ENCODE measurements at regions not wholly inside any gene's neighbourhood (a gene's known extent, or its start where the extent isn't known, plus 50 kb on each side); places are given as distances from the start of the nearest gene placed in this dataset.
"Not testable (repeated sequence)": the region's sequence is repeated elsewhere in the genome, so short reads cannot be mapped to it uniquely, and the experiment has no call there.

DNA sequence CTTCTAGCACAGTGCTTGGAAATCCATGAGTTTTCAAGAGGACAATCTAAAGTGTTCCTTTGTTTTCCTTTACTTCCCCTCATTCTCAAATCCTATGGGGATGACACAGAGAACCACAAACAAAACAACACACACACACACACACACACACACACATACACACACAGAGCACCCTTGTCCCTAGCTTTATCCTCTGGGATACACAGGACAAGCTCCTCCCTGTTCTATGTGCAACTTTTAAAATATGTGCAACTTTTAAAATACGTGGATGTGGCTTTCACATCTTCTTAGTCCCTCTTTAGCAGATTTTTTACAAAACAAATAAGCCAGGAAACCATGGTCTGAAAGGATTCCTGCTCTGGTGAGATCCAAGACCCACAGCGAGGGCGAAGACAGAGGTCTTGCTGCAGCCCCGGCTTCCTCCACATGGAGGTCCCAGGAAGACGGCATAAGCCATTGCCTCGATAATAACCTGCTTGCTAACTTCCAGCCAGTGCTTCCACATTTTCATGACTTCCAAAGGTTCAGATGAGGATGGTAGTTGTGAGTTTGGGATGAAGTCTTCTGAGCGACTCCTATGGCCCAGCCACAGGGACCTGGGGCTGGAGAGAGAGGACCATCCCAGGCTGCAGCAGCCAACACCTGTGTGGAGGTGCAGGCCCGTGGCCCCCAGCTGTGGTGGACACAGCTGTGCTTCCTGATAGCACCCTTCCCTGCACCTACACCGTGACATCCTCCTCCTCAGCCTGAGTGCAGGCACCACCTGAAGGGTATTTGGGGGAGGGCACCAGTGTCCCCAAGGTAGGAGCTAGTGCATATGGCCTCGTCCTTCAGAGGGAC is 62.8 kb upstream of the CD93 start:
- no peak for DNase-seq

DNA sequence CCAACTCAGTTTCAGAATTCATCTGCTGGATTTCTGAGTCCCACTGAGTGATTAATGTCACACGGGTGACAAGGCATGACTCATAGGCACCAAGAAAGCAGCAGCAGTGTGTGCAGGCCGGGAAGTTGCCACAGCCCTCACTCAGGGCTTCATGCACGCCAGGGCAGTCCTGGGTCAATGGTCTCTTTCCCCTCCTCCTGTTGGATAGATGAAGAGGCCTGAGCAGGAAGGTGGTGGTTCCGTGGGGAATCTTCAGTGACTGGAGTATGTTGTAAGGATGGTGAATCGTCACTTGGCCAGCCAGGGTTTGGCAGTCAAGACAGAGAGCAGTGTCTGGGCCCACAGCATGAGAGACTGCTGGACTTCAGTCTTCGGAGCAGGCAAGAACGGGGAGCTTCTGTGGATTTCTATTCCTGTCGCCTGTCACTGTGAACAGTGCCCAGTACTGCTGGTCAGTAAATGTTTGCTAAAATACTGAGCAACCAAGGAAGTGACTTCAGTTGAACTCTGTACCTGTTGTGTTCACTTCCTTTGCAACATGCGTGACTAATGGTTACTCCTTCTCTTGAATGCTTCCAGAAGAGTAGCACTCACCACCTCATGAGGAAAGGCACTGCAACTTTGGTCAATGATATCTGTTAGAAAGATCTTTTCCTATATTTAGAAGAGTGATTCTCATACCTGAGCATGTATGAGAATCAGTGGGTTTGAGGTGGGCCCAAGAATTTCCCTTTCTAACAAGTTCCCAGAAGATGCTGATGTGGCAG is 62.0 kb upstream of the CD93 start:
- no peak for DNase-seq

DNA sequence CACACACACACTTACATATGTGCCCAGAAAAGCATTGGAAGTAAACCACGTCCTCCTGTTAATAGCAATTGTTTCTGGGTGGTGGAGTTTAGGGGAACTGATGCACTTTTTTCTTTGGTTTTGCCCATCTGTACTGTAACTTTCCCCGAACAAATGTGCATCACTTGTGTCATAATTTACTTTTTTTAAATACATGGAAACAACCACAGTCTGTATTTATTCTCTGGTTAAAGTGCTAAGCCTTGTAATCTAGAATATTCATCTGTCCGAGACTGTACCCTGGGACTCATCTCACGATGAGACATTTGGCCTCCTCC is 61.5 kb upstream of the CD93 start:
- no peak for DNase-seq

GRCh38 chr20:23146857-23147637 is 60.9 kb upstream of the CD93 start:
- no peak for DNase-seq

DNA sequence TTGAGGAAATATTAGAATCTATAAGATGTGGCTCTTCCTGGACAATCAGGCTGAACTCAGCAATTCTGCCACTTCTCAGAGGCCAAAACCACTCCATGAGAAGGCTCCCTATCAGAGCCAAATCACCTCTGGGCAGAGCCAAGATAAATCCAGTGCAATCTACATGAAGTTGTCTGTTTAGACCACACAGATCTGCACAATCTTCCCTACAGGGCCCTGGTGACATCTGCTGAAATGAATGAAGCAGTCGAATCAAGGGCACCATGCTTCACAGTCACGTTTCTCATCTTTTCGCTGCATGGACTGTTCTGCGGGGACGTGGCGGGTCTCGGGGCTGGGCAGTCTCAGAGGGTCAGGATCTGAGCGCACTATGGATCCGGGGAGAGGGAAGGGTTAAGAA is 60.1 kb upstream of the CD93 start:
- no peak for DNase-seq

DNA sequence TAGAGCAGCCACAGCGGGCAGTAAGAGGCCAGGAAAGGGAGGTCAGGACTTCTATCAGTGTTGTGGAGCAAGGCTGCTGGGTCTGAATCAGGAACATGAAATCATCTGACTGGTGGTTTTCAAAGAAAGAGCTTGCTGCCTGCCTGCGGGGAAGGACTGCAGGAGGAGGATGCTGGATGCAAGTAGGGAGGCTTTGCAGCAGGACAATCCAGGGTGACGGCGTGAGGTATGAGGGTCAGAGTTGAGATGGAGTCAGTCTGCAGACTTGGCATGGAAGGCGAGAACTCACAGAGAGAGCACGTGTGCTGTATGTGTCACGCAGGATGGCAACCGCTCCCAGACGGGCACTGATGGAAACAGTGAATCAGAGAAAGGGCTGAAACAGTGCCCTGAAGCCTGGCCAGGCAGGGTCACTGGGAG is 59.2 kb upstream of the CD93 start:
- DNase-seq: no peak

GRCh38 chr20:23144856-23145255 is 58.7 kb upstream of the CD93 start:
- DNase-seq: no peak

- no peak for DNase-seq
These were observed 58.0 kb upstream of the CD93 start for GRCh38 chr20:23143986-23144690.

DNA sequence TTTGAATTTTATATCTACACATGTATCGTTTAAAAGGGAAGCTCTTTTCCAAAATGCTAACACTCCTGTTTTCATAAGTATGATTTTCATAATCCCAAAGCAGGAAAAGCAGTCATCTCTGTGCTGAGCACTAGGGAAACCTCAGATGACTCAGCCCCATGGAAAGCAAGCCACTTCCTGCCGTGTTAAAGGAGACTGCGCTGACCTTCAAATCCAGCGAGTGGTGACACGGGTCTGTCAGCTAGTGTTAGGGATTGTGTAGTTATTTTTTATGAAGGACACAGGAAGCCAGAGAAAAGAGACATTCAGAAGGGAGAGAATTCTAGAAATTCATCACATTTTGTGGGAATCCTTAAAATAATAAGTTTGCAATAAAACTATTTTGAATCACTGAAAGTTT is 57.0 kb upstream of the CD93 start:
- DNase-seq: no peak

- no peak for DNase-seq
These were observed 56.3 kb upstream of the CD93 start for GRCh38 chr20:23142162-23143050.

DNA sequence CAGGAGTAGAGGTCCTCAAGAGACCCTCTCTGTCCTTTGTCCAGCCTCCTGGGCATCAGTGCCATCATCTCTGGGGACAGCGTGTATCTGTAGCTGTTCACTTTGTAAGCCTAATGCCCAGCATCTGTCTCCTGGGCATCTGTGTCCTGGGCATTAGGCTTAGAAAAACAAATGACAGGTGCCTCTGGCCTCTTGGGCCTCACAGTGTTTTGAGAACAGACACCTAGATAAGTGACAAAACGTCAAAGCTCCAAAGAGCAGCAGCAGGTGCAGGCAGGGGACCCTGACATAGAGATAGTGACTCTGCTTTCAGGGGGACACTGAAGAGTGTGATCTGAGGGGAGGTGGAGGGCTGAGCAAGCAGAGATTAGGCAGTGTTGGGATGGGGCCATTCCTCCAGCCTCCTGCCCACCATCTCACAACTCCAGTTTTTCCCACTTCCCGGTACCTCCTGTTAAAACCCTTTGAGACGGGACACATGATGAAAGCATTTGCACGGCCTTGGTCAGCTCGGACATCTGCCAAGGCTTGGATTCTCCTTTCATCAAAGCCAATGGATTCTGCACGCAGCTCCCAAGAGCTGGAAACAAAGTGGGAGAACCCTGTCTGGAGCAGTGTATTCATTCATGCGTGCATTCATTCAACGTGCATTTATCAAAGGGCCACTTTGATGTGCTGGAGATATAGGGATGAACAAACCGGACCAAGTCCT is 55.5 kb upstream of the CD93 start:
- no peak for DNase-seq

GRCh38 chr20:23140991-23141390 is 54.9 kb upstream of the CD93 start:
- DNase-seq: no peak

- not testable (repeated sequence) for DNase-seq
These were observed 53.9 kb upstream of the CD93 start for GRCh38 chr20:23139984-23140383.

GRCh38 chr20:23139524-23139923 is 53.4 kb upstream of the CD93 start:
- no peak for DNase-seq

GRCh38 chr20:23138682-23139081 is 52.6 kb upstream of the CD93 start:
- DNase-seq: no peak

- DNase-seq: no peak
These were observed 52.1 kb upstream of the CD93 start for GRCh38 chr20:23138226-23138625.

DNA sequence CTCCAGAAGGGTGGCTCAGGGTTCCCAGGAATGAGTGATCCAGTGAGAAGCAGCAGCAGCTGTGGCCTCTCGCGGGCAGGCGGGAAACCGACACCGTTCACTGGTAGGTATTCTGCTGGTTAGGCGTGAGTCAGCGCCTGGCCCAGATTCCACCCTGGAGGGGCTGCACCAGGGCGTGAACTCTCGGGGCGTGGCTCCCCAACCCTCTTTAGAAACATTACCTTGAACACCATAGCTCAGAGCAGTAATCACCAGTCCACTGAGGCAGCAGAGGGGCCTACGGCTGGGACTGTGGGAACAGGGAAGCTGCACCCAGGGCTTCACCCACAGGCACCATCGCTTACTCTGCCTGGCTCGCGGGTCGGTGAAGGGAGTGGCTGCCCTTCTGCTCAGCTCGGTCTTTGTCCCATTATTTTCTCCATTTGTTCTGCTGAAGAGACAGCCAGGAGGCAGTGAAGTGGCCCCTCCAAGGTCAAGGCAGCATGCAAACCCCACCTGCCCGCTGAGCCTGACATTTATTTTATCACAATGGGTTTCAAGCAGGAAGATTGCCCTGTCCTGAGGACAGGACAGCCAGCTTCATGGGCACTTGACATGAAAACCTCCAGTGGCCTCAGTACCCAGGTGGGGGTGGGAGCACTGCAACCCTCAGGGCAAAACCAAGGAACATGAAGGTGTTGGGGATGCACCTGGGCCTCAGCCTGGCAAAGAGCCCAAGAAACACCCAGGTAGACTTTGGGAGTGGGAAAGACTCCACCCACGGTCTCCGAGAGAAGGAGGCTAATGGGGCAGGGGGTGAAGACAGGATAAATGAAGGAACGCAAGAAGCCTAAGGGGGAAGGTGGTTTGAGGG is 51.0 kb upstream of the CD93 start:
- DNase-seq: no peak

DNA sequence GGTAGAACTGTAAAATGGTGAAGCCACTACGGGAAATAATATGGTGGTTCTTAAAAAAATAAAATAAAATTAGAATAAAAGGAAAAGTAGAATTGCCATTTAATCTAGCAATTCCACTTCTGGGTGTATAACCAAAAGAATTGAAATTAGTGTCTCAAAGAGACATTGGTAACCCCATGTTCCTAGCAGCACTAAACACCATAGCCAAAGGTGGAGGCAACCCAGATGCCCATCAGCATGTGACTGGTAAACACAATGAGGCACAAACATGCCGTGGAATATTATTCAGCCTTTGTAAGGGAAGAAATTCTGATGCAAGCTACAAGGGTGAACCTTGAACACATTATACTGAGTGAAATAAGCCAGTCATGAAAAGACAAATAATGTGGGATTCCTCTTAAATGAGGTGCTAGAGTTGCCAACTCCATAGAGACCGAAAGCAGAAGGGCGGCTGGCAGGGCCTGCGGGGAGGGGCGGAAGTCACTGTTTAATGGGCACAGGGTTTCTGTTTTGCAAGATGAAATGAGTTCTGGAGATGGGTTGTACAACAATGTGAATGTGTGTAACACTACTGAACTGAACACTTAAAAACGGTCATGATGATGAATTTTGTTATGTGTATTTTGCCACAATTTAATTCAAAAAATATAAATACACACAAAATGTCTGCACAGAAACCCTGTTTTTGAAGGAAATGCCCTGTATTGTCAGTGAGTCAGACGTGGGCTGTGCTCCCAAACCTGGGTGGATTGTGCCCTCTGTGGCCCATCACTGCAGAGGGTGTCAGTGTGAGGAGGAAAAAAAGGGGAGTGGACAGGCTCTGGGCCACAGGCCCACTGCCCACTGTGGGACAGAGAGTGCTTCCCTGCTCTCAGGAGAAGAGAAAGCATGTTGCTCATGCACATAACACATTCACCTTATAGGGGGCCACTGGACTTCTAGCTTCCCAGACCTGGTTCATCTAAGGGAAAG is 49.6 kb upstream of the CD93 start:
- no peak for DNase-seq

All from CD4-positive, alpha-beta T cell treated with Interleukin-6 for 4 hours (primary cell).